ENCODE measurements at regions not wholly inside any gene's neighbourhood (a gene's known extent, or its start where the extent isn't known, plus 50 kb on each side); places are given as distances from the start of the nearest gene placed in this dataset.

DNA sequence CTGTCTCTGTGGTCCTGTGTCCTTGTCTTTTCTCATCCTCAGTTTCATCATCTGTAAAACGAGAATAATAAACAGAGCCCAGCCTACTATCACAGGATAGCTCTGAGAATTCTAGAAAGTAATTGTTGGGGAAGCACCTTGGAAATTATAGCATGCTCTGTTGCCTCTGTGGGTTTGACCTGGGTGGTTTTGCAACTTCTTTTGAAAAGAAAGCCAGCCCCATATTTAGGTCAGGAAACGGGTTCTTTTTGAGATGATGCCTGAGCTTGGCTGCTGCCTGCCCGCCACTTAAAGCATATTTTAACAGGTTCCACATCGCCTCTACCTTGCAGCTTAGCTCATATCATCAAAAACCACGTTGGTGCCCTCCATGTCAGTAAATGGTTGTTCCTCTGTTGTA, 111.1 kb downstream of the TLR4 start:
- FAIRE-seq (no peak), ATAC-seq (no peak), DNase-seq (ENCODE audit: low read depth in 1 of 2, low spot score in 1 of 2) (no peak)
- Histone ChIP-seq H3K9me3 (no peaks in the 10 kb centered on the region), H3K4me2 (no peak overlapping the region), H3K4me3 (no peak overlapping the region), H3K4me1 (no peaks in the 10 kb centered on the region), H3K27ac (no peak overlapping the region)
- CTCF ChIA-PET: no interaction called here
- no peak for TF ChIP-seq ATOH8 (CRISPR knock-in tag; IDR thresholded peaks at IDR 0.05; ENCODE audit: low read depth)
- TF ChIP-seq RNF2 (IDR thresholded peaks at IDR 0.05; ENCODE audit: borderline replicate concordance, low read depth): no peak
- TF ChIP-seq BCL3 (IDR thresholded peaks at IDR 0.05): no peak
- TF ChIP-seq EHF (CRISPR knock-in tag; IDR thresholded peaks at IDR 0.05): no peak
- 3% methylated on average over 5 of the region's 5 CpGs for WGBS (ENCODE audit: missing lambda C conversion rate)
- POLR2A ChIA-PET: no interaction called here

GRCh38 chr9:117815948-117816347, 111.7 kb downstream of the TLR4 start:
- TF ChIP-seq RARB (CRISPR knock-in tag; IDR thresholded peaks at IDR 0.05) (no peak), ATOH8 (CRISPR knock-in tag; IDR thresholded peaks at IDR 0.05; ENCODE audit: low read depth) (no peak), SREBF2 (IDR thresholded peaks at IDR 0.05) (no peak), ZFP36 (IDR thresholded peaks at IDR 0.05; ENCODE audit: borderline replicate concordance, partially characterized antibody) (no peak), REST (IDR thresholded peaks at IDR 0.05) (no peak), RNF2 (IDR thresholded peaks at IDR 0.05; ENCODE audit: borderline replicate concordance, low read depth) (no peak), HES2 (IDR thresholded peaks at IDR 0.05) (no peak), RFX5 (IDR thresholded peaks at IDR 0.05) (no peak), POLR2A (IDR thresholded peaks at IDR 0.05; ENCODE audit: low read length) (no peak), EHF (CRISPR knock-in tag; IDR thresholded peaks at IDR 0.05) (no peak), KDM1A (IDR thresholded peaks at IDR 0.05; ENCODE audit: low read depth) (no peak), RAD21 (conservative IDR thresholded peaks at IDR 0.05 in 1 of 2, IDR thresholded peaks at IDR 0.05 in 1 of 2) (no peak), CBX8 (IDR thresholded peaks at IDR 0.05) (no peak)
- TF ChIP-seq, protein P1, sequence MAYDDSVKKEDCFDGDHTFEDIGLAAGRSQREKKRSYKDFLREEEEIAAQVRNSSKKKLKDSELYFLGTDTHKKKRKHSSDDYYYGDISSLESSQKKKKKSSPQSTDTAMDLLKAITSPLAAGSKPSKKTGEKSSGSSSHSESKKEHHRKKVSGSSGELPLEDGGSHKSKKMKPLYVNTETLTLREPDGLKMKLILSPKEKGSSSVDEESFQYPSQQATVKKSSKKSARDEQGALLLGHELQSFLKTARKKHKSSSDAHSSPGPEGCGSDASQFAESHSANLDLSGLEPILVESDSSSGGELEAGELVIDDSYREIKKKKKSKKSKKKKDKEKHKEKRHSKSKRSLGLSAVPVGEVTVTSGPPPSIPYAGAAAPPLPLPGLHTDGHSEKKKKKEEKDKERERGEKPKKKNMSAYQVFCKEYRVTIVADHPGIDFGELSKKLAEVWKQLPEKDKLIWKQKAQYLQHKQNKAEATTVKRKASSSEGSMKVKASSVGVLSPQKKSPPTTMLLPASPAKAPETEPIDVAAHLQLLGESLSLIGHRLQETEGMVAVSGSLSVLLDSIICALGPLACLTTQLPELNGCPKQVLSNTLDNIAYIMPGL (CRISPR knock-in tag; IDR thresholded peaks at IDR 0.05; ENCODE audit: borderline replicate concordance): no peak
- H3K4me3 ChIP-seq: no peak overlapping the region
- H3K4me1 ChIP-seq: no peaks in the 10 kb centered on the region
- DNase-seq (ENCODE audit: low read depth in 1 of 2, low spot score in 1 of 2) (no peak), ATAC-seq (no peak), FAIRE-seq (no peak)
- WGBS (ENCODE audit: missing lambda C conversion rate): 2% methylated on average over 3 of the region's 3 CpGs
- no peak overlapping the region for H3K27ac ChIP-seq
- no peaks in the 10 kb centered on the region for H3K9me3 ChIP-seq
- ChIA-PET CTCF (no interaction called here), POLR2A (no interaction called here)
- no peak overlapping the region for H3K4me2 ChIP-seq

All from A549 (cell line).